NCI-H2196 treated with DMSO at 0.1 percent for 48 hours (cell line): ENCODE measurements at regions not wholly inside any gene's neighbourhood (a gene's known extent, or its start where the extent isn't known, plus 50 kb on each side); places are given as distances from the start of the nearest gene placed in this dataset.

Experiments
- DNase-seq: peaks from one replicate; lab custom pipeline; 2025; ENCODE audit not compliant: unreplicated experiment; lab: John Stamatoyannopoulos, UW

- no peak for DNase-seq
These were observed 136.9 kb downstream of the SLC38A1 start for GRCh38 chr12:46131732-46132469.

GRCh38 chr12:46127656-46128055, 137.3 kb upstream of the SCAF11 start:
- DNase-seq = no peak

- no peak for DNase-seq
These were observed 135.8 kb upstream of the SCAF11 start for GRCh38 chr12:46126050-46126727.

- peak; percentile 43 for DNase-seq
These were observed 134.7 kb upstream of the SCAF11 start for GRCh38 chr12:46124848-46125619.

GRCh38 chr12:46124132-46124847, 133.9 kb upstream of the SCAF11 start:
- no peak for DNase-seq

- no peak for DNase-seq
These were observed 122.0 kb upstream of the SCAF11 start for GRCh38 chr12:46112364-46112763.

GRCh38 chr12:46111715-46112114, 121.3 kb upstream of the SCAF11 start:
- DNase-seq = no peak

- DNase-seq = no peak
These were observed 120.7 kb upstream of the SCAF11 start for GRCh38 chr12:46110928-46111699.

GRCh38 chr12:46110223-46110611, 119.8 kb upstream of the SCAF11 start:
- no peak for DNase-seq

- DNase-seq = no peak
These were observed 119.2 kb upstream of the SCAF11 start for GRCh38 chr12:46109343-46110222.

- no peak for DNase-seq
These were observed 118.3 kb upstream of the SCAF11 start for GRCh38 chr12:46108721-46109120.

GRCh38 chr12:46107591-46107990, 117.2 kb upstream of the SCAF11 start:
- no peak for DNase-seq

GRCh38 chr12:46105735-46106134, 115.4 kb upstream of the SCAF11 start:
- DNase-seq = no peak

GRCh38 chr12:46103559-46104383, 113.4 kb upstream of the SCAF11 start:
- DNase-seq = no peak

GRCh38 chr12:46101485-46101869, 111.1 kb upstream of the SCAF11 start:
- no peak for DNase-seq

GRCh38 chr12:46100551-46101484, 110.4 kb upstream of the SCAF11 start:
- no peak for DNase-seq

GRCh38 chr12:46089414-46090162, 99.2 kb upstream of the SCAF11 start:
- DNase-seq = no peak
